ENCODE measurements at regions not wholly inside any gene's neighbourhood (a gene's known extent, or its start where the extent isn't known, plus 50 kb on each side); places are given as distances from the start of the nearest gene placed in this dataset.

DNA sequence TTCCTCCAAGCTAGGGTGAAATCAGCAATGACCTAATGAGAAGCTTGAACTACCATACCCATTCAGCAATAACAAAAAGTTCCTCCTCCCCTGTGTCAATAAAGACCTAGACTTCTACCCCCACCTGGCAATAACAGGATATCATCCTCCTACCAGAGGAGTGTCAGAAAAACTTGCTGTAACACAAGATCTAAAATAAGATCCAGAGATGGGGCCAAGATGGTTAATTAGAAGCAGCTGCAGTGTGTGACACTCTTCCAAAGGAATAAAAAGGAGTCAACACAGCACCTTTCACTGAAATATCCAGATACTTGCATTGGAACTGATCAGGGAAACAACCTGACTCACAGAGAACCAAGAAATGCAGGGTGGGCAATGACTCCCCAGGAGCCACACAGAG lies 84.4 kb upstream of the ARHGAP42 start:
- TF ChIP-seq, protein P1, sequence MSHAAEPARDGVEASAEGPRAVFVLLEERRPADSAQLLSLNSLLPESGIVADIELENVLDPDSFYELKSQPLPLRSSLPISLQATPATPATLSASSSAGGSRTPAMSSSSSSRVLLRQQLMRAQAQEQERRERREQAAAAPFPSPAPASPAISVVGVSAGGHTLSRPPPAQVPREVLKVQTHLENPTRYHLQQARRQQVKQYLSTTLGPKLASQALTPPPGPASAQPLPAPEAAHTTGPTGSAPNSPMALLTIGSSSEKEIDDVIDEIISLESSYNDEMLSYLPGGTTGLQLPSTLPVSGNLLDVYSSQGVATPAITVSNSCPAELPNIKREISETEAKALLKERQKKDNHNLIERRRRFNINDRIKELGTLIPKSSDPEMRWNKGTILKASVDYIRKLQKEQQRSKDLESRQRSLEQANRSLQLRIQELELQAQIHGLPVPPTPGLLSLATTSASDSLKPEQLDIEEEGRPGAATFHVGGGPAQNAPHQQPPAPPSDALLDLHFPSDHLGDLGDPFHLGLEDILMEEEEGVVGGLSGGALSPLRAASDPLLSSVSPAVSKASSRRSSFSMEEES (CRISPR knock-in tag; IDR thresholded peaks at IDR 0.05), result no peak
- TF ChIP-seq SUZ12 (IDR thresholded peaks at IDR 0.05; ENCODE audit: low read depth, low read length) (no peak), RFX5 (IDR thresholded peaks at IDR 0.05; ENCODE audit: low read depth, low read length) (no peak)
- TF ChIP-seq, protein P2, sequence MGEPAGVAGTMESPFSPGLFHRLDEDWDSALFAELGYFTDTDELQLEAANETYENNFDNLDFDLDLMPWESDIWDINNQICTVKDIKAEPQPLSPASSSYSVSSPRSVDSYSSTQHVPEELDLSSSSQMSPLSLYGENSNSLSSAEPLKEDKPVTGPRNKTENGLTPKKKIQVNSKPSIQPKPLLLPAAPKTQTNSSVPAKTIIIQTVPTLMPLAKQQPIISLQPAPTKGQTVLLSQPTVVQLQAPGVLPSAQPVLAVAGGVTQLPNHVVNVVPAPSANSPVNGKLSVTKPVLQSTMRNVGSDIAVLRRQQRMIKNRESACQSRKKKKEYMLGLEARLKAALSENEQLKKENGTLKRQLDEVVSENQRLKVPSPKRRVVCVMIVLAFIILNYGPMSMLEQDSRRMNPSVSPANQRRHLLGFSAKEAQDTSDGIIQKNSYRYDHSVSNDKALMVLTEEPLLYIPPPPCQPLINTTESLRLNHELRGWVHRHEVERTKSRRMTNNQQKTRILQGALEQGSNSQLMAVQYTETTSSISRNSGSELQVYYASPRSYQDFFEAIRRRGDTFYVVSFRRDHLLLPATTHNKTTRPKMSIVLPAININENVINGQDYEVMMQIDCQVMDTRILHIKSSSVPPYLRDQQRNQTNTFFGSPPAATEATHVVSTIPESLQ (CRISPR knock-in tag; conservative IDR thresholded peaks at IDR 0.05), result no peak
